ENCODE measurements at regions not wholly inside any gene's neighbourhood (a gene's known extent, or its start where the extent isn't known, plus 50 kb on each side); places are given as distances from the start of the nearest gene placed in this dataset.

DNA sequence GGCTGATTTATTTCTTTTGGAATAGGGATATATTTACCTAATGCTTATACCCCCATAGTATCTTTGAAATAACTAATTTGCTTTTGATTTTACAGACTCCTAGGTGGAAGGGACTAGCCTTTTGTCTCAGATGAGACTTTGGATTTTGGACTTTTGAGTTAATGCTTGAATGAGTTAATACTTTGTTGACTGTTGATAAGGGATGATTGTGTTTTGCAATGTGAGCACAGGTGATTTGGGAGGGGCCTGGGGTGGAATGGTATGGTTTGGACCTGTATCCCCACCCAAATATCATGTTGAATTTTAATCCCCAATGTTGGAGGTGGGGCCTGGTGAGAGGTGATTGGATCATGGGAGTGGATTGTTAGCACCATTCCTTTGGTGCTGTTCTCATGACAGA is 117.4 kb upstream of the ZC4H2 start:
- no peaks in the 10 kb centered on the region for H4K20me1 ChIP-seq (replicated peaks; ENCODE audit: control insufficient read depth, insufficient read depth, low read length)
- no peak overlapping the region for H3K4me3 ChIP-seq
- BruUV-seq (replicated peaks) = no TSS peak
- no peaks in the 10 kb centered on the region for H3K79me2 ChIP-seq (ENCODE audit: control insufficient read depth, insufficient read depth, low read length)
- DNase-seq (ENCODE audit: extremely low read depth in 1 of 4, low spot score in 3 of 4) (no peak), ATAC-seq (no peak), FAIRE-seq (no peak)
- no peak overlapping the region for H3K4me2 ChIP-seq (ENCODE audit: insufficient read depth, low read length)
- H3K4me1 ChIP-seq (replicated peaks in 1 of 2; ENCODE audit: control insufficient read depth in 2 of 2, insufficient read depth in 2 of 2, low read length in 2 of 2) = no peaks in the 10 kb centered on the region
- H3K9ac ChIP-seq (ENCODE audit: insufficient read depth in 1 of 2, low read depth in 2 of 2, low read length in 2 of 2) = no peak overlapping the region
- no peaks in the 10 kb centered on the region for H3K9me3 ChIP-seq (replicated peaks; ENCODE audit: control insufficient read depth, insufficient read depth, low read depth, low read length)
- in situ Hi-C loops (cut with MboI) (no loop called here), intact Hi-C loops (cut with micrococcal nuclease) (no loop called here)
- no peak overlapping the region for H3K27ac ChIP-seq (ENCODE audit: extremely low read depth, low read depth, low read length)
- TF ChIP-seq ZNF79 (CRISPR knock-in tag; IDR thresholded peaks at IDR 0.05; ENCODE audit: low read depth) (no peak), ZNF699 (CRISPR knock-in tag; IDR thresholded peaks at IDR 0.05; ENCODE audit: insufficient replicate concordance) (no peak), U2AF2 (optimal IDR thresholded peaks at IDR 0.05; ENCODE audit: low read depth, low read length) (no peak), DPF2 (IDR thresholded peaks at IDR 0.05) (no peak), TAF7 (tag; IDR thresholded peaks at IDR 0.05) (no peak), RFX5 (IDR thresholded peaks at IDR 0.05; ENCODE audit: low read depth, low read length) (no peak), KLF6 (CRISPR knock-in tag; IDR thresholded peaks at IDR 0.05; ENCODE audit: borderline replicate concordance) (no peak), NEUROD1 (IDR thresholded peaks at IDR 0.05; ENCODE audit: borderline replicate concordance, low read depth, low read length, partially characterized antibody) (no peak), RAD21 (CRISPR knock-in tag; conservative IDR thresholded peaks at IDR 0.05 in 1 of 2, IDR thresholded peaks at IDR 0.05 in 1 of 2) (no peak)
- TF ChIP-seq, protein P1, sequence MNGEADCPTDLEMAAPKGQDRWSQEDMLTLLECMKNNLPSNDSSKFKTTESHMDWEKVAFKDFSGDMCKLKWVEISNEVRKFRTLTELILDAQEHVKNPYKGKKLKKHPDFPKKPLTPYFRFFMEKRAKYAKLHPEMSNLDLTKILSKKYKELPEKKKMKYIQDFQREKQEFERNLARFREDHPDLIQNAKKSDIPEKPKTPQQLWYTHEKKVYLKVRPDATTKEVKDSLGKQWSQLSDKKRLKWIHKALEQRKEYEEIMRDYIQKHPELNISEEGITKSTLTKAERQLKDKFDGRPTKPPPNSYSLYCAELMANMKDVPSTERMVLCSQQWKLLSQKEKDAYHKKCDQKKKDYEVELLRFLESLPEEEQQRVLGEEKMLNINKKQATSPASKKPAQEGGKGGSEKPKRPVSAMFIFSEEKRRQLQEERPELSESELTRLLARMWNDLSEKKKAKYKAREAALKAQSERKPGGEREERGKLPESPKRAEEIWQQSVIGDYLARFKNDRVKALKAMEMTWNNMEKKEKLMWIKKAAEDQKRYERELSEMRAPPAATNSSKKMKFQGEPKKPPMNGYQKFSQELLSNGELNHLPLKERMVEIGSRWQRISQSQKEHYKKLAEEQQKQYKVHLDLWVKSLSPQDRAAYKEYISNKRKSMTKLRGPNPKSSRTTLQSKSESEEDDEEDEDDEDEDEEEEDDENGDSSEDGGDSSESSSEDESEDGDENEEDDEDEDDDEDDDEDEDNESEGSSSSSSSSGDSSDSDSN (IDR thresholded peaks at IDR 0.05; ENCODE audit: borderline replicate concordance in 1 of 2, low read depth in 2 of 2, low read length in 2 of 2) = no peak
- TF ChIP-seq, protein P2, sequence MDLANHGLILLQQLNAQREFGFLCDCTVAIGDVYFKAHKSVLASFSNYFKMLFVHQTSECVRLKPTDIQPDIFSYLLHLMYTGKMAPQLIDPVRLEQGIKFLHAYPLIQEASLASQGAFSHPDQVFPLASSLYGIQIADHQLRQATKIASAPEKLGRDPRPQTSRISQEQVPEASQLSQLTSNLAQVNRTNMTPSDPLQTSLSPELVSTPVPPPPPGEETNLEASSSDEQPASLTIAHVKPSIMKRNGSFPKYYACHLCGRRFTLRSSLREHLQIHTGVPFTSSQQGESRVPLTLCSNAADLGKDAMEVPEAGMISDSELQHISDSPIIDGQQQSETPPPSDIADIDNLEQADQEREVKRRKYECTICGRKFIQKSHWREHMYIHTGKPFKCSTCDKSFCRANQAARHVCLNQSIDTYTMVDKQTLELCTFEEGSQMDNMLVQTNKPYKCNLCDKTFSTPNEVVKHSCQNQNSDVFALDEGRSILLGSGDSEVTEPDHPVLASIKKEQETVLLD (IDR thresholded peaks at IDR 0.05) = no peak
- H3K36me3 ChIP-seq (ENCODE audit: control insufficient read depth, insufficient read depth, low read length) = no peaks in the 10 kb centered on the region
- no peaks in the 10 kb centered on the region for H3K9me1 ChIP-seq (ENCODE audit: control insufficient read depth, insufficient read depth, low read length)
- ChIA-PET POLR2A (no interaction called here), CTCF (ENCODE audit: low intra/inter-chr PET ratio) (no interaction called here)
- H2AFZ ChIP-seq (ENCODE audit: low read depth, low read length) = no peak overlapping the region
- H3K27me3 ChIP-seq (ENCODE audit: control insufficient read depth in 2 of 2, insufficient read depth in 2 of 2, low read length in 2 of 2) = no peaks in the 10 kb centered on the region

Data from K562 (cell line).